ENCODE measurements at regions not wholly inside any gene's neighbourhood (a gene's known extent, or its start where the extent isn't known, plus 50 kb on each side); places are given as distances from the start of the nearest gene placed in this dataset.

DNA sequence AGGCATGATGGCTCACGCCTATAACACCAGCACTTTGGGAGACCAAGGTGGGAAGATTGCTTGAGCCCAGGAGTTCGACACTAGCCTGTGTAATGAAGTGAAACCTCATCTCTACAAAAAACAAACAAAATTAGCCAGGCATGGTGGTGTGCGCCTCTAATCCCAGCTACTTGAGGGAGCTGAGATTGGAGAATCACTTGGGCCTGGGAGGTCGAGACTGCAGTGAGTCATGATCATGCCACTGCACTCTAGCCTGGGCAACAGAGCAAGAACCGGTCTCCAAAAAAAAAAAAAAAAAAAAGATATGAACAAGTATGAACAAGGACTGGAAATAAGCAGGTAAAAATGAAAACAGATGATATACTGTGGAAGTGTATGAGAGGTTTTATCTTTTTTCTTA lies 54.1 kb upstream of the SOX6 start:
- H3K4me3 ChIP-seq (ENCODE audit: low read depth, low read length) = no peak overlapping the region
- DNase-seq (ENCODE audit: low read depth) = peak; percentile 51
- TF ChIP-seq, protein P1, sequence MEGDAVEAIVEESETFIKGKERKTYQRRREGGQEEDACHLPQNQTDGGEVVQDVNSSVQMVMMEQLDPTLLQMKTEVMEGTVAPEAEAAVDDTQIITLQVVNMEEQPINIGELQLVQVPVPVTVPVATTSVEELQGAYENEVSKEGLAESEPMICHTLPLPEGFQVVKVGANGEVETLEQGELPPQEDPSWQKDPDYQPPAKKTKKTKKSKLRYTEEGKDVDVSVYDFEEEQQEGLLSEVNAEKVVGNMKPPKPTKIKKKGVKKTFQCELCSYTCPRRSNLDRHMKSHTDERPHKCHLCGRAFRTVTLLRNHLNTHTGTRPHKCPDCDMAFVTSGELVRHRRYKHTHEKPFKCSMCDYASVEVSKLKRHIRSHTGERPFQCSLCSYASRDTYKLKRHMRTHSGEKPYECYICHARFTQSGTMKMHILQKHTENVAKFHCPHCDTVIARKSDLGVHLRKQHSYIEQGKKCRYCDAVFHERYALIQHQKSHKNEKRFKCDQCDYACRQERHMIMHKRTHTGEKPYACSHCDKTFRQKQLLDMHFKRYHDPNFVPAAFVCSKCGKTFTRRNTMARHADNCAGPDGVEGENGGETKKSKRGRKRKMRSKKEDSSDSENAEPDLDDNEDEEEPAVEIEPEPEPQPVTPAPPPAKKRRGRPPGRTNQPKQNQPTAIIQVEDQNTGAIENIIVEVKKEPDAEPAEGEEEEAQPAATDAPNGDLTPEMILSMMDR (conservative IDR thresholded peaks at IDR 0.05; ENCODE audit: low read depth, low read length) = no peak

DNA sequence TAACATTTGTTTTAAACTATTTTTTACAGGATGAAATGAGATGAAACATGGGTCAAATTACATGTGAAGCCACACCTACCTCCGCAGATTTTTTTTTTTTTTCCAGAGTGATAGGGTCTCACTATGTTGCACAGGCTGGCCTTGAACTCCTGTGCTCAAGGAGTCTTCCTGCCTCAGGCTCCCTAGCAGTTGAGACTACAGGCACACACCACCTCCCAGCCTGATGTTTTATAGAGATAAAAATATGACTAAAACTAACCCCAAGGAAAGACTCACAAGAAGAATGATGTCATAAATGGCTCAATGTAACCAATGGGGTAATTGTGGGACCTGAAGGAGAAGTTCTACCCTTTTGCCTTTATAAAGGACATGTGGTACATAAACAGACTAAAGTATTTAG lies 52.3 kb upstream of the SOX6 start:
- H3K4me3 ChIP-seq (ENCODE audit: low read depth, low read length) = no peak overlapping the region
- TF ChIP-seq, protein P1 (conservative IDR thresholded peaks at IDR 0.05; ENCODE audit: low read depth, low read length) = no peak
- no peak for DNase-seq (ENCODE audit: low read depth)

DNA sequence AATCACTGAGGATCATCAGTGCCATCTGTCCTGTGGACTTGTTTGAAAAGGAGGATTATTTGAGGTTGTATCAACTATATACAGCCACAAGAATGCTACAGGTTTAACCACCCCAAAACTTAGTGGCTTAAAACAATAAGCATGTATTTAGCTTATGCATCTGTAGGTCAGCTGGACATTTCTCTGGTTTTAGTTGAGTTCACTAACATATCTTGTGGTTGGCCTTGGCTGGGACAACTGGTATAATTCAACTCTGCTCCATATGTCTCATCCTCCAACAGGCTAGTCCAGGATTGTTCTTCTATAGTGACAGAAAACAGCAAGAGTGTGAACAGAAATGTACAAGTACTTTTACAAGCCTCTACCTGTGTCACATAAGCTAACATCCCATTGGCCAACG lies 49.9 kb upstream of the SOX6 start:
- DNase-seq (ENCODE audit: low read depth) = no peak
- TF ChIP-seq, protein P1 (conservative IDR thresholded peaks at IDR 0.05; ENCODE audit: low read depth, low read length) = no peak
- H3K4me3 ChIP-seq (ENCODE audit: low read depth, low read length) = no peak overlapping the region
